SIG-M5 treated with dmso at 0.1 percent for 504 hours (cell line): ENCODE measurements at regions not wholly inside any gene's neighbourhood (a gene's known extent, or its start where the extent isn't known, plus 50 kb on each side); places are given as distances from the start of the nearest gene placed in this dataset.
"Not testable (repeated sequence)": the region's sequence is repeated elsewhere in the genome, so short reads cannot be mapped to it uniquely, and the experiment has no call there.

Source experiments
- DNase-seq: peaks from one replicate; lab custom pipeline; 2025; ENCODE audit not compliant: unreplicated experiment; lab: John Stamatoyannopoulos, UW

GRCh38 chr18:23311351-23312121 lies 141.6 kb upstream of the RIOK3 start:
- DNase-seq, result no peak

DNA sequence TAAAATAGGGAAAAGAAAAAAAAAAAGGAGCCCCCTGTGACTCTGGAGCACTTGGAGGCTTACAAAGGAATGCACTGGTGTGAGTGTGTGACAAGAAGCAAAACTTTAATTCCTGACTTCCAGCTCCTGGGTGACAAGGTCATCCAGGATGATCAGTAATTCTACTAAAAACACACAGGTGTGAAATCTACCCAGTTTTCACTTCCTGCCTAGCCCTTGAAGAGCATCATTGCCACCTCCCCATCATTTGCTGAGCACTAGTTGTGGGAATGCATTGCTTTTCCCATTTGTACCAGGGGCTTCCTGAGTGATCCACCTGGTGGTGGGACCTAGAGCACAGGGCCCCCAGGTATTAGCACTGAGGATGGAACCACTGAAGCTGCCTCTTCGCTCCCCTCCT lies 139.7 kb upstream of the RIOK3 start:
- DNase-seq, result no peak

DNA sequence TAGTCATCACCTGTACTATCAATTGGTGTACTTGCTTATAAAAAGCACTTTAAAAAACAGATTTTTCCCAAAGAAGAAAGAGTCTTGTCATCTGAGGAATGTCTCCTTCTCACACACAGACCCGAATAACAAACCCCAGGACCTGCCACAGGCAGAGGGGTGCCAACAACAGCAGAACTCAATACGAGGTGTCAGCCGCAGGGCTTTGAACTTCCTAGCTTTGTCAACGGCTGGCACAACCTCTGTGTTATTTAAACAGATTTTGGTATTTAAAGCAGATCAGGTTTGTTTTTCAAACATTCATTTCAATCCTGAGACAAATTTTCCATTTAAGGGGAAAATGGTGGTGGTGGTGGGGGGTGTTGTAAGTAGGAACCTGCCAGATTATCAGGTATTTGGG lies 138.4 kb upstream of the RIOK3 start:
- no peak for DNase-seq

GRCh38 chr18:23316316-23316715 lies 136.8 kb upstream of the RIOK3 start:
- DNase-seq, result no peak

- no peak for DNase-seq
Measured at GRCh38 chr18:23316988-23317387, 136.1 kb upstream of the RIOK3 start.

GRCh38 chr18:23317975-23318675 lies 135.0 kb upstream of the RIOK3 start:
- DNase-seq, result no peak

DNA sequence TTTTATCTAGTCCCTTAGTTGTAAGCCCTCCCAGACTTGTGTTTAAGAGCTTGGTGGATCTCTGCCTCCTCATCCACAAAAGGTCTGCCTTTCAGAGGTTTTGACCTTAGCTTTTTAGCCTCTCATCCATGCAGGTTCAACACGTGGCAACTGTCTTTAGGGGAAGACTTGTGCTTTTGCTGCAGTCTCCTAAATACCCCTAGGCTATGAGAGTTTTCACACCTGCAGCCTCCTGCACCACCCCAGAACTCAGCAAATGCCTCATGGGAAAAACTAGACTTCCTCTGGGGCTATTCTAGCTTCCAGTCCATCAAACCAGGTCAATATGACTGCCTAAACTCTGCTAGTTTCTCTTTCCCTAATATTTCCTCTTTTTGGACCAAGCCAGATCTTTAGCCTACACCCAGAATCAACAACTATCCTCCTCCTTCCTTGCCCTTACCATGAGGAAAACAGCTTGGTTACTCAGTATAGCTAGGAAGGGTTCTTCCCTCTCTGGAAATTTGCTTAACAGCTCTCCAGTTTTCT lies 132.3 kb upstream of the RIOK3 start:
- no peak for DNase-seq

DNA sequence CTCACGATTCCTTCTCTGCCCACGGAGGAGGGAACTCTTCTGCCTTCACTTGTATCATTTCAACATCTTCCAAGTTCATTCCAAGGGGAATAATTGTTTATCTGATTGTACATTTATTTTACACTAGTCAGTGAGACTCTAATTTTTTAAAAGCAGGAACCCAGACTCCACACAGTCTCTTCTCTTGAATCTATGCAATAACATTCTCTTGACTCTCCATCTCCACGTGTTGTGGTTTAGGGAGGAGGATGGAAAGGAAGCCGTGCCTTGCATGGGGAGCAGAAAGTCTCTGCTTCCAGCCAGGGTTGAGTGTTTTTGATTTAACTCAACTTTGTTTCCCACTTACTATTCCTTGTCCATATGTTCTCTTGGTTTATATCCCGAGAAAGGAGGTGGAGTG lies 131.1 kb upstream of the RIOK3 start:
- no peak for DNase-seq

GRCh38 chr18:23324056-23324811 lies 128.9 kb upstream of the RIOK3 start:
- no peak for DNase-seq

DNA sequence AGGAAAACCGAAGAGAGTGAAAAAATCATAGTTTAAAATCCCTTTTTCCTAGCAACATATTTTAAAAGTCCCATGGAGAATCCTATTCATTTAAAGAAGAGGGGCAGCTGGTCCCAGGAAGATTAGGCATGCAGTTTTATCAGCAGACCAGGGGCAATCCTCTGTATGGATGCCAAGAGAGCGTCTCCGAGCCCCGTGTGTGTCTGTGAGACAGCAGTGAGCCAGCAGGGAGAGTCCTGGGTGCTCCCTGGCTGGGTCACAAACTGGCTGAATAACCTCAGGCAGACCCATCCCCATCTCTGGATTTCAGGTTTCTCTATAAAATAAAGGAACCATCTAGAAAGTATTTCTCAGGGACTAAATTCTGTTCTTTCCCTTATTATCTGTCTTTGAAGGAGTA lies 128.2 kb upstream of the RIOK3 start:
- DNase-seq, result no peak

DNA sequence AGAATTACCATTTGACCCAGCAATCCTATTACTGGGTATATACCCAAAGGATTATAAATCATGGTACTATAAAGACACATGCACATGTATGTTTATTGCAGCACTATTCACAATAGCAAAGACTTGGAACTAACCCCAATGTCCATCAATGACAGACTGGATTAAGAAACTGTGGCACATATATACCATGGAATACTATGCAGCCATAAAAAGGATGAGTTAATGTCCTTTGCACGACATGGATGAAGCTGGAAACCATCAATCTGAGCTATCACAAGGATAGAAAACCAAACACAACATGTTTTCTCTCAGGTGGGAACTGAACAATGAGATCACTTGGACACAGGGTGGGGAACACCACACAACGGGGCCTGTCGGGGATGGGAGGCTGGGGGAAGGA lies 123.4 kb upstream of the RIOK3 start:
- not testable (repeated sequence) for DNase-seq

- DNase-seq, result no peak
Measured at GRCh38 chr18:23330423-23330822, 122.7 kb upstream of the RIOK3 start.

DNA sequence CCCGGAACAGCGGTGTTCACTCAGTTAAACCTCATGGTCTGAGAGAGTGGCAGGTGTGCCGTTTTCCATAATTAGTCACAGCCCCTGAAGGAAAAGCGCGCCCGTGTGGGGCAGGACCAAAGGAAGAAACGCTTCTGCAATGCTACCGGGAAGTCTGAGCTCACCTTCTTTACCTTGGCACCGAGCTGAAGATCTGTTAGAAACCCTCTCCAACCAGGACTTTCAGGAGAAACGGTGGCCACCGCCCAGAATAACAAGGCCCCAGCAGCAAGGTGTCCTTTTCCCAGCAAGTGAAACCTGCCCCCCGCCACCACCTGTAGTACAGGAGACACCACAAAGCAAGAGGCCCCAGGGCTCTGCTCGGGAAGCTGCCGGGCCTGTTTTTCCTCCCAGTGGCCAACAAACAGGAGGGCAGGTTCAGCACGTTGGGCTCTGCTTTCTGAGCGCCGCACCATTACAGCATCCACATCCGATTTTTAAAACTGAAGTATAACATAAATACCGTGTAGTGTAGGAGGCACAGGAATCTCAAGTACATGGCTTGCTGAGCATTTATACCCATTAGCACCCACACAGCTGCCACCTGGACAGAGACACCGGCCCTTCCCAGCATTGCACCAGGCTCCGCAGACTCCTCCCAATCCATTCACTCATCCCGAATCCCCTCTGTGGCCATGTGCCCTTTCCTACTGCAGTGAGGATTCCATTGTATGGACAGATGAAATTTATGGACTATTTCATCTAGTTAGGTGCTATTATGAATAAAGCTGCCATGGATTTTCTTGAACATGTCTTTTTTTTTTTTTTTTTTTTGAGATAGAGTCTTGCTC lies 121.8 kb upstream of the RIOK3 start:
- DNase-seq, result peak; percentile 41

- no peak for DNase-seq
Measured at GRCh38 chr18:23332356-23332755, 120.7 kb upstream of the RIOK3 start.

DNA sequence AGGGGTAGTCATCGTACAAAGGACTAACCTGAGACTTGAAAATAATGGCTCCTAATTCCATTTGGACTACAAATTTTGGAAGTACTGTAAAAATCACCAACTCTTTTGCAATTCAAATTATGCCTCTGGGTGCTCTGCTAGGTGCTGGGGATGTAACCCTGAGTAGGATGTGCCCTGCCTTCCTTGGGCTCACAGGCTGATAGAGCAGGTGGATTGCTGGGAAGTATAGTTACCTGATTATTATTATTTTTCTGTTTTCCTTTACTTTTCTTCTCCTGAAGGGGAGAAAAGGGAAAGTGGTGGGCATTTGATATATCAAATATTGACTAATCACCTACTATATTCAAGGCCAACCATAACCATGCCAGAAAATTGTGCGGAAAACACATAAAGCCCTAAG lies 119.3 kb upstream of the RIOK3 start:
- DNase-seq, result no peak

- no peak for DNase-seq
Measured at GRCh38 chr18:23334569-23334968, 118.5 kb upstream of the RIOK3 start.

DNA sequence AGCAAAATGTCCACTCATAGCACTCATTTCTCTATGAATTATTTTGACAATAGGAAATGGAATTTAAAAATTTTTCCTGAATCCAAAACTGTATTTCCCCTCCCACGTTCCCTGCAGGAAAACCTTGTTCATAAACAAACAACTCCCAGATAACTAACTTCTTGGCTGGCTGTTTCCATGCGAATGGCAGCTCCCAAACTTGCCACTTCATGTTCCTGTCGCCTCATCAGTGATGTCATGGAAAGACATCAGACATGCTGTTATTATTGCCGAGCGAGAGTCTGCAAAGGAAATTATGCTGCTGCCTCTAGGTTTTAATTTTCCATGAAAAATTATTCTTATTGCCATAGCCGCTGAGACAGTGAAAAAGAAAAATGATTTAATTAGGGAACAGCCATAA lies 117.0 kb upstream of the RIOK3 start:
- DNase-seq, result no peak

DNA sequence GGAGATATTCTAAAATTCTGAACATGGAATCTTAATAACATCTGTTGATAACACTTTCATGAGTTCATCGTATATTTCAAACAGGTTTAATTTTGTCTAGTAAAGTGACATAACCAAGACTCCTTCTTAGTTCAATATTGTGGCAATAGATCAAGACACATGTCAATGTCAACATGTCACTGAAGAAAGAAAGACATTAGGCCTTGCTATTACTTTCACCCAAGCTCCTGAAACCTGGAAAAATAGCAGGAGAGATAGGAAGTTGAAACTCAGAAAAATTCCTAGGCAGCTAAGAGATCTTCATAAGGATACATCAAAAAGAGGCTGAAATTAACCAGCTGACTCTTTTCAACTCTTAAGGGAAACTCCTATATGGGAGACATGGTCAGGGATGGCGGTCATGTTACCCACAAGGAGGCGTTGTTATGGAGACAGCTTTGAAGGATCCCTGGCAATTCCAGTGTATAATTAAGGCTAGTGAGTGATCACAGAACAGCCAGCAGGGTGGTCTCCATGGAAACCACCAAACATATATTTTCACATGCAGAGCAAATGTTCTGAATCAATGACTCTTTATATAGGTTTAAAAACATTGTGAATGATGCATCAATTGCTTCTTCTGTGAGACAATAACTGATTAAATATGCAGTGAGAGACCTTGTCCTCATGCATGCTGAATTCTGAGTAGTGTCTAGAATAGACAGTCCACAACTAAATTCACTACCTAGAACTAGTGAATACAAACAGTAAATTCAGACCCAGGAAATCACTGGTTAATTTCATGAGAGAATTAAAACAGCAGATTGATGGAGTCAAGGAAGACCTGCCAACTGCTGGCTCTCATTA lies 115.3 kb upstream of the RIOK3 start:
- no peak for DNase-seq

DNA sequence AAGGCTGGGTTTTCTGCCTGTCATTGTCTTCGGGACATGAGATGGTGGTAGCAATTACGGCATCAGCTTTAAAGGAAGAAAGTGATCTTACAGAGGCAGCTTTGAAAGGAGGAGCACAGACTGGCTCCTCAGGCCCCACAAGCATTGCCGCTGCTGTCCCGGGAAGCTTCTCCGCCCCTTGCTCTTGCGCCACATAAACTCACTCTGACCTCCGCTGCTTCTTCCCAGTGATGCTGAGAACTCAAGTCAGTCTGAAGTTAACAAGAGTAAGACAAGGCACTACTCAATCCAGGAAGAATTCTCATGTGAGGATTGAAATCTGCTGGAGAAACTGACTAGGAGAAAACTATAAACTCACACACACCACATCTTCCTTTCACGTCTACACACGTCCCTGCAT lies 112.4 kb upstream of the RIOK3 start:
- no peak for DNase-seq

- no peak for DNase-seq
Measured at GRCh38 chr18:23341383-23341782, 111.7 kb upstream of the RIOK3 start.
